ENCODE measurements at regions not wholly inside any gene's neighbourhood (a gene's known extent, or its start where the extent isn't known, plus 50 kb on each side); places are given as distances from the start of the nearest gene placed in this dataset.

- no peak for TF ChIP-seq CTCF (conservative IDR thresholded peaks at IDR 0.05; ENCODE audit: low read length)
- peak; percentile 56 for DNase-seq (ENCODE audit: low read depth)
- no peak overlapping the region for H3K4me3 ChIP-seq (ENCODE audit: low read length)
Observed at GRCh38 chr13:76717092-76717491, 169.1 kb downstream of the KCTD12 start.

GRCh38 chr13:76715621-76716020 is 170.6 kb downstream of the KCTD12 start:
- H3K4me3 ChIP-seq (ENCODE audit: low read length), result no peak overlapping the region
- DNase-seq (ENCODE audit: low read depth), result peak; percentile 83
- TF ChIP-seq CTCF (conservative IDR thresholded peaks at IDR 0.05; ENCODE audit: low read length), result no peak

- H3K4me3 ChIP-seq (ENCODE audit: low read length), result no peak overlapping the region
- DNase-seq (ENCODE audit: low read depth), result no peak
- TF ChIP-seq CTCF (conservative IDR thresholded peaks at IDR 0.05; ENCODE audit: low read length), result no peak
Observed at GRCh38 chr13:76715075-76715474, 171.1 kb downstream of the KCTD12 start.

- no peak for DNase-seq (ENCODE audit: low read depth)
- no peak for TF ChIP-seq CTCF (conservative IDR thresholded peaks at IDR 0.05; ENCODE audit: low read length)
- no peak overlapping the region for H3K4me3 ChIP-seq (ENCODE audit: low read length)
Observed at GRCh38 chr13:76713280-76713679, 172.9 kb downstream of the KCTD12 start.

GRCh38 chr13:76711550-76712182 is 174.5 kb downstream of the KCTD12 start:
- DNase-seq (ENCODE audit: low read depth), result peak; percentile 97
- TF ChIP-seq CTCF (conservative IDR thresholded peaks at IDR 0.05; ENCODE audit: low read length), result no peak
- no peak overlapping the region for H3K4me3 ChIP-seq (ENCODE audit: low read length)

- H3K4me3 ChIP-seq (ENCODE audit: low read length), result no peak overlapping the region
- peak; percentile 54 for DNase-seq (ENCODE audit: low read depth)
- TF ChIP-seq CTCF (conservative IDR thresholded peaks at IDR 0.05; ENCODE audit: low read length), result 0 out of 2 replicates have a peak, but pooled peaks have one; percentile 2
Observed at GRCh38 chr13:76709851-76710250, 176.4 kb downstream of the KCTD12 start.

- H3K4me3 ChIP-seq (ENCODE audit: low read length), result no peak overlapping the region
- no peak for TF ChIP-seq CTCF (conservative IDR thresholded peaks at IDR 0.05; ENCODE audit: low read length)
- DNase-seq (ENCODE audit: low read depth), result peak; percentile 36
Observed at GRCh38 chr13:76708138-76708688, 178.0 kb downstream of the KCTD12 start.

Data from AG10803 (cell line).